Testis (tissue), 2 donors: ENCODE measurements at regions not wholly inside any gene's neighbourhood (a gene's known extent, or its start where the extent isn't known, plus 50 kb on each side); places are given as distances from the start of the nearest gene placed in this dataset.

Experiments
- CTCF ChIP-seq, 3 experiments: fragments of 450-650 bp in 2 of 3; fragments of 200-600 bp in 1 of 3; sonication (generic) in 1 of 3; IDR thresholded peaks; one replicate each; pipeline ENCODE4 v1.5.1; 2016 to 2019; ENCODE audit warnings: antibody characterized with exemption in 3 of 3, mild to moderate bottlenecking in 2 of 3, moderate library complexity in 1 of 3
- POLR2A ChIP-seq: fragments of 450-650 bp; IDR thresholded peaks from one replicate; pipeline ENCODE4 v1.6.1; 2017; ENCODE audit warnings: antibody characterized with exemption, mild to moderate bottlenecking, moderate library complexity

- no peak for TF ChIP-seq CTCF (IDR thresholded peaks at IDR 0.05)
- TF ChIP-seq POLR2A = no peak
Observed at GRCh38 chr9:103992938-103993579, 101.0 kb upstream of the SMC2 start.
